ENCODE measurements at regions not wholly inside any gene's neighbourhood (a gene's known extent, or its start where the extent isn't known, plus 50 kb on each side); places are given as distances from the start of the nearest gene placed in this dataset.

- Mint-ChIP-seq H3K36me3 (ENCODE audit: low read depth) (no peaks in the 10 kb centered on the region), H3K4me3 (no peak overlapping the region), H3K27me3 (ENCODE audit: low read depth) (peaks cover 8% of the 10 kb centered on the region), H3K9me3 (no peaks in the 10 kb centered on the region), H3K4me1 (peaks cover 6% of the 10 kb centered on the region), H3K27ac (ENCODE audit: unreplicated experiment) (no peak overlapping the region)
- TF ChIP-seq, protein P1, sequence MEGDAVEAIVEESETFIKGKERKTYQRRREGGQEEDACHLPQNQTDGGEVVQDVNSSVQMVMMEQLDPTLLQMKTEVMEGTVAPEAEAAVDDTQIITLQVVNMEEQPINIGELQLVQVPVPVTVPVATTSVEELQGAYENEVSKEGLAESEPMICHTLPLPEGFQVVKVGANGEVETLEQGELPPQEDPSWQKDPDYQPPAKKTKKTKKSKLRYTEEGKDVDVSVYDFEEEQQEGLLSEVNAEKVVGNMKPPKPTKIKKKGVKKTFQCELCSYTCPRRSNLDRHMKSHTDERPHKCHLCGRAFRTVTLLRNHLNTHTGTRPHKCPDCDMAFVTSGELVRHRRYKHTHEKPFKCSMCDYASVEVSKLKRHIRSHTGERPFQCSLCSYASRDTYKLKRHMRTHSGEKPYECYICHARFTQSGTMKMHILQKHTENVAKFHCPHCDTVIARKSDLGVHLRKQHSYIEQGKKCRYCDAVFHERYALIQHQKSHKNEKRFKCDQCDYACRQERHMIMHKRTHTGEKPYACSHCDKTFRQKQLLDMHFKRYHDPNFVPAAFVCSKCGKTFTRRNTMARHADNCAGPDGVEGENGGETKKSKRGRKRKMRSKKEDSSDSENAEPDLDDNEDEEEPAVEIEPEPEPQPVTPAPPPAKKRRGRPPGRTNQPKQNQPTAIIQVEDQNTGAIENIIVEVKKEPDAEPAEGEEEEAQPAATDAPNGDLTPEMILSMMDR (conservative IDR thresholded peaks at IDR 0.05) = no peak
- no peak for DNase-seq (ENCODE audit: low read depth, low spot score)
These were observed 1486.7 kb downstream of the BRD1 start for GRCh38 chr22:48340727-48341709.

DNA sequence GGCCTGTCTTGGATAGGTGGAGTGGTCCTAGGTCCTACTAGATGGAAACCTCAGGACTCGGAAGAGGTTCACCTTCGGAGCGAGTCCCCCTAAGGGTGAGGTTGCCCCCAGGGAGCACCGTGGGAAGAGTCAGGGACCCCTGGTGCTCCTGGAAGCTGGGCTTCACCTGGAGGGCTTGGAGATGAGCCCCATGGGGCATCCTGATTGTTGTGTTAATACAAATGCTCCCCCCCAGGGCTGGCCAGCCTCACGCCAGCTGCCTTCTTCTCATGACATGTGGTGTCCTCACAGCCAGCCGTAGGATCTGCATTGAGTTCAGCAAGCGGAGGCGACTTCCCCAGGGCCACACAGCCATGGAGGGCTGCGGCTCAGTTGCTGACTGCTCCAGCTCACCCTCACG lies 1487.5 kb downstream of the BRD1 start:
- H3K27me3 Mint-ChIP-seq (ENCODE audit: low read depth) = peaks cover 8% of the 10 kb centered on the region
- H3K36me3 Mint-ChIP-seq (ENCODE audit: low read depth) = no peaks in the 10 kb centered on the region
- H3K4me3 Mint-ChIP-seq = no peak overlapping the region
- H3K27ac Mint-ChIP-seq (ENCODE audit: unreplicated experiment) = no peak overlapping the region
- TF ChIP-seq, protein P1 (conservative IDR thresholded peaks at IDR 0.05) = no peak
- DNase-seq (ENCODE audit: low read depth, low spot score) = no peak
- H3K9me3 Mint-ChIP-seq = no peaks in the 10 kb centered on the region
- peaks cover 6% of the 10 kb centered on the region for H3K4me1 Mint-ChIP-seq

DNA sequence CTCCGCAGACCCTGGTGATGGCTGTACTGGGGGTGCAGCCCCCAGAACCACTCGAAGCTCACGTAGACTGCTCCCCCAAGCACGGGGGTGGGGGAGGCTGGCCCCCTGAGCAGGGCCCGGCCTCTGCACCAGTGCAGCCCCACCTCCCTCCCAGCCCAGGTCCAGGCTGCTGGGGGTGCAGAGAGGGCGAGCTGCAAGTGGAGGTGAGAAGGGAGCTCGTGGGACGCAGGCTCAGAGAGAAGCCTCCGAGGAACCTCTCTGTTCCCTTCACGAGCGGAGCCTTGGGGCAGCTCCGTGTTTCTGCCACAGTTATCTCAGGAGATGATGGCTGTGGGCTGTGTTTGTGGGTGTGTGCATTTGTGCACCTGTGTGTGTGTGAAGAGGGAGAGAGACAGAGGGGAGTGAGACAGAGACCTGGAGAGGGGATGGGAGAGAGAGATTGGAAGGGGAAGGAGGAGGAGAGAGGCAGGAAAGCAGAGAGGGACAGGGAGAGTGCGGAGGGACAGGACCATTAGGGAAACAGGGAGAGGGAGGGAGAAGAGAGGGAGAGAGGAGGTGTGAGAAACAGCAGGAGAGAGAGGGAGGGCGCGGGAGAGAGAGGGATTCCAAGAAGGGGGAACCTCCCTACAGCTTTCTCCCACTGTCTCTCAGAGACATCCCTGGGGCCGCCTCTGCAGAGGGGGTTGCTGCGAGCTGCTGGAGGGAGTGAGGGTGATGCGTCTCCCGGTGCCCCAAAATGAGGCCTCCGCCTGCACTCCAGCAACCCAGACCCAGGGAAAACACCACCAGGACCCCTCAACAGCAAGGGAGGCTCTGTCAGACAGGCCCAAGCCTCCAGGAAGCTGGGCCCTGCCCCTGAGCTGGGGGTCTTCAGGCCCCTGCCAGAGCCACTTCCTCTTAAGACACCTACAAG lies 1488.6 kb downstream of the BRD1 start:
- peaks cover 8% of the 10 kb centered on the region for H3K27me3 Mint-ChIP-seq (ENCODE audit: low read depth)
- H3K27ac Mint-ChIP-seq (ENCODE audit: unreplicated experiment) = peak overlapping the region; percentile 67
- H3K9me3 Mint-ChIP-seq = no peaks in the 10 kb centered on the region
- H3K4me1 Mint-ChIP-seq = peaks cover 6% of the 10 kb centered on the region
- TF ChIP-seq, protein P1 (conservative IDR thresholded peaks at IDR 0.05) = no peak
- no peak for DNase-seq (ENCODE audit: low read depth, low spot score)
- H3K4me3 Mint-ChIP-seq = no peak overlapping the region
- no peaks in the 10 kb centered on the region for H3K36me3 Mint-ChIP-seq (ENCODE audit: low read depth)

DNA sequence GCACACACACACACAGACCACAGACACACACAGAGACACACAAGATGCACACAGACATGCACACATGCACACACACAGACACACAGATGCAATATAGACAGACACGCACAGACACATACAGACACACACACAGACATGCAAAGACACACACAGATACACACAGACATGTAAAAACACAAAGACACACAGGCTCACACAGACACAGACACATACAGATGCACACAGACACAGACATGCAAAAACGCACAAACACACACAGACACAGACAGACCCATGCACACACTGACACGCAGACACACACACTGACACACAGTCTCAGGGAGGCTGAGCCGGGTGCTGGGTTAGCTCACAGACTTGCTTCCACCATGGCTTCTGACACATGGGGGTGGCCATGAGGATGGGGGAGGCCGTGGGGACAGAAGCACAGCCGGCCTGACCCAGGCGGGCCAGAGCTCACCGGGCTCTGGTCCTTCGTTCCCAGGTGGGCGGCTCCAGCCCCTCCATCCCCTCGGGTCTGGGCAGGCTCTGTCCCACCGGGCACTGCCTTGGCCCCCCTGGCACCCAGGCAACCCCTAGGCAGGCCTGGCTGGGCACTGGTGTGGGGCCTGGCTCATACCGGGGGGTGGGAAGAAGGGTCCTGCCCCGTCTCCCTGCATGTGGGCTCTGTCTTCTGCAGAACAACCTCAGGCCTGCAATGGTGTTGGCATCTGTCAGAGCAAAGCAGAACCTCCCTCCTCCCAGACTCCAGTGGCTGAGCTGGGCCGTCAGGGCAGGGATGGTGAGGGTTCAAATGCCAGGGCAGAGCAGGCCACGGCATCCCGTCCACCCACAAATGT lies 1489.5 kb downstream of the BRD1 start:
- H3K27me3 Mint-ChIP-seq (ENCODE audit: low read depth) = peaks cover 8% of the 10 kb centered on the region
- TF ChIP-seq, protein P1 (conservative IDR thresholded peaks at IDR 0.05) = no peak
- no peak overlapping the region for H3K4me3 Mint-ChIP-seq
- DNase-seq (ENCODE audit: low read depth, low spot score) = no peak
- no peak overlapping the region for H3K27ac Mint-ChIP-seq (ENCODE audit: unreplicated experiment)
- no peaks in the 10 kb centered on the region for H3K36me3 Mint-ChIP-seq (ENCODE audit: low read depth)
- no peaks in the 10 kb centered on the region for H3K9me3 Mint-ChIP-seq
- peaks cover 6% of the 10 kb centered on the region for H3K4me1 Mint-ChIP-seq

Data from neural crest cell (in vitro differentiated cells).